GM12878 (cell line): ENCODE measurements at regions not wholly inside any gene's neighbourhood (a gene's known extent, or its start where the extent isn't known, plus 50 kb on each side); places are given as distances from the start of the nearest gene placed in this dataset.

Experiments
- ATAC-seq: fragments of 200-7000 bp; cut with Tn5 transposase; 3 replicates; pipeline ENCODE4 v1.9.1; 2020; ENCODE audit warnings: mild to moderate bottlenecking, moderate library complexity
- BruUV-seq: library from RNA; stranded (reverse); fragments of 400-500 nt; replicated peaks from 2 replicates; lab custom pipeline; 2021; lab: Mats Ljungman, UMichigan
- CTCF ChIA-PET: fragments of 300-600 bp; sonication (Branson Sonifier 250); formaldehyde crosslinking; extraction: SDS; loops from one replicate; lab custom pipeline; 2021; ENCODE audit warnings: inconsistent platforms; lab: Yijun Ruan, JAX
- POLR2A ChIA-PET: fragments of 350-600 bp; formaldehyde crosslinking; extraction: SDS; loops from one replicate; lab custom pipeline; 2021; ENCODE audit warnings: inconsistent platforms; lab: Charles Lee
- RAD21 ChIA-PET: fragments of 300-600 bp; sonication (Branson Sonifier 250); formaldehyde crosslinking; loops from one replicate; lab custom pipeline; 2023; ENCODE audit warnings: antibody characterized with exemption; ENCODE audit not compliant: unreplicated experiment; lab: Charles Lee
- SMC1A ChIA-PET: fragments of 300-600 bp; sonication (Branson Sonifier 250); formaldehyde crosslinking; loops from one replicate; lab custom pipeline; 2023; ENCODE audit not compliant: unreplicated experiment, uncharacterized antibody; lab: Charles Lee
- DNase-seq: peaks from one replicate; pipeline ENCODE4 v3.0.0-alpha.2; 2011; ENCODE audit warnings: low read depth, low spot score
- FAIRE-seq: peaks from 3 replicates; lab custom pipeline; 2011; peaks lifted over from hg19 to GRCh38; lab: Jason Lieb, UNC
- H2AFZ ChIP-seq: 2 replicates; pipeline ENCODE4 v1.6.0; 2011; ENCODE audit warnings: low read depth, low read length, control low read depth; ENCODE audit not compliant: control insufficient read depth
- H3K27ac ChIP-seq: 2 replicates; pipeline ENCODE4 v1.5.1; 2011; ENCODE audit warnings: control low read depth; ENCODE audit not compliant: control insufficient read depth, insufficient read depth
- H3K27me3 ChIP-seq, 2 experiments: replicated peaks in 1 of 2; 2 replicates each; pipeline versions ENCODE4 v1.6.0 to v1.6.1; 2011; ENCODE audit warnings: low read length in 1 of 2; ENCODE audit not compliant: control insufficient read depth in 2 of 2, insufficient read depth in 2 of 2
- H3K36me3 ChIP-seq, 2 experiments: 2 replicates each; pipeline ENCODE4 v1.5.1; 2011; ENCODE audit warnings: low read length in 1 of 2; ENCODE audit not compliant: control insufficient read depth in 2 of 2, insufficient read depth in 2 of 2
- H3K4me1 ChIP-seq: 2 replicates; pipeline ENCODE4 v1.6.1; 2011; ENCODE audit warnings: mild to moderate bottlenecking, low read length, moderate library complexity, mixed read lengths; ENCODE audit not compliant: control insufficient read depth, insufficient read depth
- H3K4me2 ChIP-seq: 2 replicates; pipeline ENCODE4 v1.6.0; 2011; ENCODE audit warnings: control low read depth; ENCODE audit not compliant: control insufficient read depth, insufficient read depth
- H3K4me3 ChIP-seq: fragments of 200-600 bp; sonication (generic); 2 replicates; pipeline ENCODE4 v1.5.1; 2016
- H3K79me2 ChIP-seq: 2 replicates; pipeline ENCODE4 v1.6.0; 2011; ENCODE audit warnings: low read length; ENCODE audit not compliant: control insufficient read depth, insufficient read depth
- H3K9ac ChIP-seq: 2 replicates; pipeline ENCODE4 v1.8.0; 2011; ENCODE audit warnings: low read length, control low read depth, mixed read lengths; ENCODE audit not compliant: control insufficient read depth, insufficient read depth
- H3K9me3 ChIP-seq: replicated peaks from 3 replicates; pipeline ENCODE4 v1.5.1; 2011; ENCODE audit warnings: mild to moderate bottlenecking, low read length; ENCODE audit not compliant: control insufficient read depth, insufficient read depth
- H4K20me1 ChIP-seq: 2 replicates; pipeline ENCODE4 v1.6.0; 2011; ENCODE audit not compliant: control insufficient read depth, insufficient read depth
- CUX1 ChIP-seq: IDR thresholded peaks from 2 replicates; pipeline ENCODE4 v1.6.1; 2012; ENCODE audit warnings: improper control_type of control experiment, low read depth, low read length; ENCODE audit not compliant: insufficient replicate concordance
- E2F8 ChIP-seq: fragments of 450-650 bp; IDR thresholded peaks from 2 replicates; pipeline ENCODE4 v1.6.1; 2018; ENCODE audit warnings: mild to moderate bottlenecking, low read depth, moderate library complexity; ENCODE audit not compliant: partially characterized antibody
- GABPA ChIP-seq: IDR thresholded peaks from 2 replicates; pipeline ENCODE4 v1.6.1; 2014; ENCODE audit warnings: antibody characterized with exemption, low read depth, mild to moderate bottlenecking, inconsistent platforms
- WGBS: methylation state at CpG from one replicate; pipeline ENCODE4 v1.1.6; 2016; ENCODE audit warnings: low lambda C conversion rate; ENCODE audit not compliant: insufficient replicate concordance, insufficient coverage; ENCODE audit errors: missing lambda C conversion rate; 5-methylcytosine and 5-hydroxymethylcytosine counted together
- in situ Hi-C: fragments of 300-500 bp; cut with MboI; formaldehyde crosslinking; loops from 9 replicates; pipeline ENCODE4 v1.14.3; 2018; ENCODE audit warnings: mixed read lengths
- intact Hi-C: fragments of 100-400 bp; cut with micrococcal nuclease; formaldehyde crosslinking; loops from one replicate; pipeline ENCODE4 v1.14.2; 2022; ENCODE audit not compliant: unreplicated experiment

- POLR2A ChIA-PET: no interaction called here
- SMC1A ChIA-PET: no interaction called here
- H2AFZ ChIP-seq: no peak overlapping the region
- H3K27ac ChIP-seq: no peak overlapping the region
- peaks cover 7% of the 10 kb centered on the region for H3K4me1 ChIP-seq
- no peak overlapping the region for H3K9ac ChIP-seq
- 4% methylated on average over 4 of the region's 4 CpGs for WGBS
- no peak overlapping the region for H3K4me2 ChIP-seq
- FAIRE-seq (no peak), ATAC-seq (no peak), DNase-seq (no peak)
- H3K27me3 ChIP-seq: no peaks in the 10 kb centered on the region; a peak in 2 of 4 replicates
- no peaks in the 10 kb centered on the region for H3K79me2 ChIP-seq
- TF ChIP-seq CUX1 (no peak), GABPA (no peak), E2F8 (no peak)
- CTCF ChIA-PET: no interaction called here
- RAD21 ChIA-PET: no interaction called here
- H3K4me3 ChIP-seq: no peak overlapping the region
- BruUV-seq: no TSS peak
- intact Hi-C loops: loop anchor here (10.0 kb wide), 1 partner anchor 191 kb away; no protein-coding TSS in a partner anchor
- no peaks in the 10 kb centered on the region for H3K36me3 ChIP-seq
- H4K20me1 ChIP-seq: no peaks in the 10 kb centered on the region
- H3K9me3 ChIP-seq: no peaks in the 10 kb centered on the region
- in situ Hi-C loops: no loop called here
Observed at GRCh38 chr1:229033480-229033879, 237.4 kb upstream of the RAB4A start.
